ENCODE measurements at regions not wholly inside any gene's neighbourhood (a gene's known extent, or its start where the extent isn't known, plus 50 kb on each side); places are given as distances from the start of the nearest gene placed in this dataset.

DNA sequence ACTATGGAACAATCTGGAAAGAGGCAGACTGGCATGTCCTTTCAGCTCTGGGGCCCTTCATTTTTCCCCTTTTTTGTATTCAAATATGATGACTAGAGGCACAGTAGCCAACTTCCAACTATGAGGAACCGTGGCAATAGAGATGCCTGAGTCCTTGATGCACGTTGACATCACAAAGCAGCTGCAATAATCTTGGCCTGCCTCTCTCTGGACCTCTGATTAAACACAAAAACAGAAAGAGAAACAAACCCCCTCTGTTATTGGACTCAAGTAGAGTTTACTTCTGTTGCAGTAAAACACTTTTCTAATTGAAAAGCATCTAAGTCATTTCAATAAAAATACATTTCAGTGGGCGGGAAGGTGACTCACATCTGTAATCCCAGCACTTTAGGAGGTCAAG, 122.2 kb upstream of the GRAMD2B start:
- H3K9me3 ChIP-seq (ENCODE audit: control insufficient read depth, low read length, poor library complexity, severe bottlenecking) = no peaks in the 10 kb centered on the region
- Mint-ChIP-seq H3K4me3 (no peak overlapping the region), H3K36me3 (ENCODE audit: low read depth) (peaks cover 2% of the 10 kb centered on the region), H3K27me3 (peaks cover 15% of the 10 kb centered on the region), H3K27ac (no peak overlapping the region), H3K4me1 (no peaks in the 10 kb centered on the region)
- DNase-seq (no peak), ATAC-seq (no peak)

DNA sequence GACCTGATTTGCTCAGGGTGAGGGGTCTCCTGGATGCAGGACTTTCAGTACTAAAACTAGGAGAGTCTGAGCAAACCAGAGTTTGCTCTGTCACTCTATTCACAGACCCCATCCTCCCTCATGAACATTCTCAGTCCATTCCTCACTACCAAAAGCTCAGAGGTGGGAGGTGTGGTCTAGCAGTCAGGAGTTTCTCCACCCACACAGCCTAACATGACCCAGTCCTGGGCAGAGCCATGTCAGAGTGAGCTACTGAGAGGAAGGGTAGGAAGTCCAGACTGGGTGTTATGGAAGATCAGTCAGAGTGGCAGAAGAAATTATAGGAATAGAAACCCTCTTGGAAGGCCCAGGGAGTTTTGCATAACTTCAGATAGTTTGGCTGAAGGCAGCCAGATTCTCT, 113.3 kb upstream of the GRAMD2B start:
- no peaks in the 10 kb centered on the region for H3K4me1 Mint-ChIP-seq
- ATAC-seq = no peak
- no peak overlapping the region for H3K27ac Mint-ChIP-seq
- peaks cover 4% of the 10 kb centered on the region for H3K27me3 Mint-ChIP-seq
- no peak overlapping the region for H3K4me3 Mint-ChIP-seq
- no peaks in the 10 kb centered on the region for H3K9me3 ChIP-seq (ENCODE audit: control insufficient read depth, low read length, poor library complexity, severe bottlenecking)
- peaks cover 2% of the 10 kb centered on the region for H3K36me3 Mint-ChIP-seq (ENCODE audit: low read depth)
- DNase-seq = no peak

DNA sequence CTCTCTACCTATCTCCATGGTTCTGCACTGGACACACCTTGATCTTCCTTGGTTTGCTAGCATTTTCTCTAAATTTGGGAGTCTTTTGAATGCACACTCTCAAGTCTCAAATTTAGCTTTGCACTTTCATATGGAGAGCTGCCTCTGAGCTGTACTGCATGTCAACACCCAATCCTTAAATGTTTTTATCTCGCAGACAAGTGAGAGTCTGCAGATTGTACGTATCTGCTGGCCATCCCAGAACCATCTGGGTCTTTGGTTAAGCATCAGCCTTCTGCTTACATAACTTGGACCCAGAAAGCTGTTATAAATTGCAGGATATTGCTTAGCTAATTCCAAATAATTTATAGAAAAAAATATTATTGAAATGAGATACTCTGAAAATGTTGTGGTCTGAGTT, 111.4 kb upstream of the GRAMD2B start:
- H3K4me3 Mint-ChIP-seq = no peak overlapping the region
- no peaks in the 10 kb centered on the region for H3K9me3 ChIP-seq (ENCODE audit: control insufficient read depth, low read length, poor library complexity, severe bottlenecking)
- no peak for DNase-seq
- no peak overlapping the region for H3K27ac Mint-ChIP-seq
- ATAC-seq = no peak
- no peaks in the 10 kb centered on the region for H3K4me1 Mint-ChIP-seq
- no peaks in the 10 kb centered on the region for H3K36me3 Mint-ChIP-seq (ENCODE audit: low read depth)
- peaks cover 9% of the 10 kb centered on the region for H3K27me3 Mint-ChIP-seq

DNA sequence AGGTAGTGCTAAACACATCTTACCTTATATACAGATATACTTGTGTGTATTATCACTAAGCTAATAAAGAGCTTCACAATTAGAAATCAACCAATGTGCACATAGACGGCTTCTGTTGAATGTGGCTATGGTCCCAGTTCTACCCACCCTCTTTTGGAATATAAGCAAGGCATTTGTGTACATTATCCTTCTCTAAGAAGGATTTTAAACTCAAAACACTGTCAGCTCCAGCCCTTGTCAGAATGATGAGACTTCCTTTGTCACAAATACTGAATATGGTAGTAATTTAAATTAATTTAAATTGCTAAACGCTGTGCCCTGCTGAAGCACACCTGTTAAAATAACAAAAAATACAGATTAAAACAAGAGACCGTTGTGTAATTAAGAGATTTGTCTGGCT, 107.9 kb upstream of the GRAMD2B start:
- Mint-ChIP-seq H3K4me3 (no peak overlapping the region), H3K27me3 (peaks cover 10% of the 10 kb centered on the region), H3K36me3 (ENCODE audit: low read depth) (no peaks in the 10 kb centered on the region), H3K27ac (no peak overlapping the region), H3K4me1 (no peaks in the 10 kb centered on the region)
- no peaks in the 10 kb centered on the region for H3K9me3 ChIP-seq (ENCODE audit: control insufficient read depth, low read length, poor library complexity, severe bottlenecking)
- DNase-seq = no peak
- no peak for ATAC-seq

DNA sequence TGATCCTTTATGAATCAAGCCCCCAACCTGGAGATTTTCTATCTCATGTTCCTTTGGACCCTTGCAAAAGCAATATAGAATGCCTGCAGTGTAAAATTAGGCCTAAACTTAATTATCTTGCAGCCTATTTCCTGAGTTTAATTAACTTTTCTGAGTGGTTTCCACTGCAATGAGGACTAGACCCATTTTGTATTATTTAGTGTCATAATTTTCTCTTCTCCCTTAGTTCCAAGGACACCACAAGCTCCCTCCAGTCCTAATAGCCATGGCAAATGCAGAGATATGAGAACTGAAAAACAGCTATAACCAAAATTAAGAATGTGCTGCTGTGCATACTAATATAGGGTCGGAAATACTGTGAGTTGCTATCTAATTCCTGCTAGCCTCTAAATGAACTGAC, 90.9 kb upstream of the GRAMD2B start:
- DNase-seq (no peak), ATAC-seq (no peak)
- Mint-ChIP-seq H3K36me3 (ENCODE audit: low read depth) (peaks cover 3% of the 10 kb centered on the region), H3K4me1 (no peaks in the 10 kb centered on the region), H3K4me3 (no peak overlapping the region), H3K27ac (no peak overlapping the region), H3K27me3 (peaks cover 20% of the 10 kb centered on the region)
- H3K9me3 ChIP-seq (ENCODE audit: control insufficient read depth, low read length, poor library complexity, severe bottlenecking) = no peaks in the 10 kb centered on the region

DNA sequence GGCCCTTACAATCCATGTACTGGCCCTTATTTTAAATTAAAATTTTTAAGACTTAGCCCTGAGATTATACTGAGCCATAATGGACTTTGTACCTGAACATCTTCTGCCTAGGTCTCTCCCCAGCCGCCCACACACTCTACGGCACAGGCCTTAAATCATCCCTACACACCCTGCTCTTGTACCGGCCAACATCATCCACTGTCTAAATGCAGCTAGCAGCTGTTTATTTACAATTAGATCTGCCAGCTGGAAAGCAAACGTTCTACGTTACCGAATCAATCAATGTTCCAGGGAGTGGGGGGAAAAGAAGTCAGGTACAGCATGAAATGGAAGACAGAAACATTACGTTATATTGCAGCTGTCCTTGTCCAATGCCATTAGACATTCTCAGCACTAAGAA, 88.4 kb upstream of the GRAMD2B start:
- DNase-seq = no peak
- no peaks in the 10 kb centered on the region for H3K9me3 ChIP-seq (ENCODE audit: control insufficient read depth, low read length, poor library complexity, severe bottlenecking)
- ATAC-seq = no peak
- H3K4me1 Mint-ChIP-seq = peaks cover 5% of the 10 kb centered on the region
- H3K27ac Mint-ChIP-seq = no peak overlapping the region
- no peak overlapping the region for H3K4me3 Mint-ChIP-seq
- H3K27me3 Mint-ChIP-seq = peaks cover 27% of the 10 kb centered on the region
- H3K36me3 Mint-ChIP-seq (ENCODE audit: low read depth) = no peaks in the 10 kb centered on the region

DNA sequence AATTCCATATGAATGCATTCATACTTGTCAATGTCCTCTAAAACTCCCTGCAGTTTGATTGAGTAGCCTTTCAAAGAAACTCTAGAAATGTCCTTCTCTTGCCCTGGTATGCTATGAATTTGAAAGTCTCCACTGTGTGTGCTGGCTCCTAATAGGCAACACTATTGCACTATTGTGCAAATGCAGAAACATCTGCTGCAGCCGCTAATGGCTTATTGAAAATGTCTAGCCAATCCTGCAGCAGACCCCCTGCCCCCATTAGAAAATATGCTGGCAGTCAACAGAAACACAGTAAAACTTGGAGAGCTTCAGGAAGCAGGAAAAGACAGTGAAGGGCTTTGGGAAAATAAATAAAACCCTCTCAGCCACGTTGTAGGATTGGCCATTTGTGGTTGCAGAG, 87.3 kb upstream of the GRAMD2B start:
- Mint-ChIP-seq H3K27ac (no peak overlapping the region), H3K4me3 (no peak overlapping the region), H3K36me3 (ENCODE audit: low read depth) (no peaks in the 10 kb centered on the region), H3K27me3 (peaks cover 28% of the 10 kb centered on the region), H3K4me1 (peaks cover 5% of the 10 kb centered on the region)
- DNase-seq (no peak), ATAC-seq (no peak)
- no peaks in the 10 kb centered on the region for H3K9me3 ChIP-seq (ENCODE audit: control insufficient read depth, low read length, poor library complexity, severe bottlenecking)

DNA sequence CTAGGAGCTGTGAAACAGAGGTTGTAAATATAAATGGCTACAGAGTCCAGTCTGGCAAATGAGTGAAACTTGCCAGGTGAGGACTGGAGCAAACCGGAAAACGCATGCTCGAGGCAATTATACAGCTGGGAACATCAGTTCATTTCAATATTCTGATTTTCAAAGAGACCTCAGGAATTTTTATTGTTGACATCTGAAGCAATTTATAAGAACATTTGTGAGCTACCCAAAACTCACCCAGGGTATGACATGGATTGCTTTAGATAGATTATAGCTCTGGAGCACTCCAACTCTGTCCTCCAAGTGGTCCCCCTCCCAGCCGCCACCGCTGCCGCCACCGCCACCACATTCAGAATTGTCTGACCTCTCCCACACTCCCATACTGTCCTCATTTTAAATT, 84.6 kb upstream of the GRAMD2B start:
- peaks cover 5% of the 10 kb centered on the region for H3K4me1 Mint-ChIP-seq
- H3K36me3 Mint-ChIP-seq (ENCODE audit: low read depth) = no peaks in the 10 kb centered on the region
- DNase-seq (no peak), ATAC-seq (no peak)
- H3K4me3 Mint-ChIP-seq = no peak overlapping the region
- H3K27me3 Mint-ChIP-seq = peaks cover 32% of the 10 kb centered on the region
- no peaks in the 10 kb centered on the region for H3K9me3 ChIP-seq (ENCODE audit: control insufficient read depth, low read length, poor library complexity, severe bottlenecking)
- no peak overlapping the region for H3K27ac Mint-ChIP-seq

DNA sequence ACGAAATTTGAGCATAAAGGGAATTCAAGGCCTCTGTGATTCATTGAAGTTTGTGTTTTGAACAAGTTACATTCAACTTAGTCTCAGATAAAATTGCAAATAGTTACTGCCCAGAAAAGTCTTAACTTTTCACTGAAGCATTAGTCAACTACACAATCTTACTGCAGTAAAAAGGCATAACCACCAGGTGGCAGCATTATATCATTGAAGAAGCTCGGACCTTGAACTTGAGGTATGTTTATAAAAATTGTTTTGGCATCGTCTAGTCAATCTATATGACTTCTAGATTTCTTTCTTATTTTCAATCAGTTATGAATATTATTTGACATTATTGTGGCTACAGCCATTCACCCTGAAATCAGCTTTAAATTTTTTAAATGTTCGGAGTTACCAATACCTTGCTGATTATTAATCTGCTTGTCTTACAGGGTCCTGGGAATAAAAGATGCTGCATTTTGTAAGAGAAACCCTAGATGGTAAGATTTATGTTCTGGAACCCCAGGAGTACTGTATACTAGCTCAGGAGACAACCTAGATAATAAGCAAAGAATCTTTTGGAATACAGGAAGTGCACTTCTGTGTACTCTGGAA, 83.9 kb upstream of the GRAMD2B start:
- Mint-ChIP-seq H3K4me1 (peaks cover 5% of the 10 kb centered on the region), H3K27ac (no peak overlapping the region), H3K4me3 (no peak overlapping the region), H3K27me3 (peaks cover 37% of the 10 kb centered on the region), H3K36me3 (ENCODE audit: low read depth) (no peaks in the 10 kb centered on the region)
- H3K9me3 ChIP-seq (ENCODE audit: control insufficient read depth, low read length, poor library complexity, severe bottlenecking) = no peaks in the 10 kb centered on the region
- ATAC-seq (peak; percentile 66), DNase-seq (peak in 1 of 3 donors; percentile 30)

DNA sequence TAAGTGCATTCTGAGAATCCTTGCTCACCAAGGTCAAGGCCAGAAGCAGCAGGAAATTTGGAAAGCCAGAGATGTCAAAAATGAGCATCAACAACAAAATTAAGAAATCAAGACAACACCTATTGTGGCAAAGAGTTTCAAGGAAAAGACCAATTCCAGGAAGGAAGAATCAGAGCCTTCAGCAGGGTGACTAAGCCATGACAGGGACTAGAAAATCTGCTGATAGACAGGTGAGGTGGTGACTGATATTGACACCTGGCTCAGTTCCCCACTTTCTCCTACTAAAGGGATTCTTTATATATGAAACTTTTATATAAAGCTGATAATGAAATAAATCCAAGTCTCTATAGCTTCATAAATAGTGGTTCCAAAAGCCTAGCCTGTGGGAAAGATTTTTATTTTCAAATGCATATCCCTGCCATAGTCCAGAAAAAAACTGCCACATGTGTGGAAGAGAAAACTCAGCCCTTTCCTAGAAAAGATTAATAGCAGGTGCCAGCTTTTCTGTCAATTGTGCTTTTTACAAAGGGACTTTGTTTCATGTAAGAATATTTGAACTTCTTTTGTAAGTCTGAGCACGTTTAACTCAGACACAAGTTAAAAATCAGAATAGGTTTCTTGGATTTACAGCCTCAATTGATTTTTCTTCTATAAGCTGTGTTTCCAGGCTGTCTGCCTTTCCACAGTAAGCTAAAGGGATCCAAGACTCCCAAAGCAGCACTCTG, 81.1 kb upstream of the GRAMD2B start:
- H3K27me3 Mint-ChIP-seq = peaks cover 51% of the 10 kb centered on the region
- ATAC-seq = no peak
- H3K4me1 Mint-ChIP-seq = peaks cover 5% of the 10 kb centered on the region
- no peak for DNase-seq
- peaks cover 3% of the 10 kb centered on the region for H3K36me3 Mint-ChIP-seq (ENCODE audit: low read depth)
- no peaks in the 10 kb centered on the region for H3K9me3 ChIP-seq (ENCODE audit: control insufficient read depth, low read length, poor library complexity, severe bottlenecking)
- no peak overlapping the region for H3K27ac Mint-ChIP-seq
- no peak overlapping the region for H3K4me3 Mint-ChIP-seq

DNA sequence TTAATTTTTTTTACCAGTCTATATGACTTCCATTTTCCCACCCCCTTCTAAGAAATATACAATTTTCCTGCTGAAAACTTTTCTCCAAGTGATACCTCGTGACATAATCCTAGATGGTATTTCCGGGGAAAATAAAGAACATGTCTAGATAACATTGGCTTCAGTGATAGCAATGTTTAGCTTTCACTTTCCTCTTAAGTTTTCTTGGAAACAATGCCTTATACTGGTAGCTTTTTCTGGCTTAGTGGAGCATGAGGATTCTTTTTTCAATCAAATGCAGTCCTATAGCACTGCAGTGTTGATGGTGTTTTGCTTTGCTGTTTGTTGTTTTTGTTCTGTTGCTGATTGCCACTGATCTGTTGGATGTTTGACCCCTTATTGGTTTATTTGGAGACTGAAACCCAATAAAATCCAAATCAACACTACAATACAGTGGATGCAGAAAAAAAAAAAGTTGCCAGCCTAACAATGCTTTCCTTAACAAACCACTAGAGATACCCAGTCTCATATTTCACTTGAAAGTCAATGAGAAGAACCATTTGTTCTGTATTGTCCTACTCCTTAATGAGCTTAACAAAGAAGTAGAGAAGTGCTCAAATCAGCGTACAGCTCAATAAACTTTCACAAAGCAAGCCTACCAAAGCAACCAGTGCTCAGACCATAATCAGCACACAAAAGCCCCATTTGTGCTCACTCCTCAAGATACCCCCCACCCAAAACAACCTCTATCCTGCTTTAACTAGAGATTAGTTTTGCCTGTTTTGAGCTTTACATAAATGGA, 74.2 kb upstream of the GRAMD2B start:
- H3K9me3 ChIP-seq (ENCODE audit: control insufficient read depth, low read length, poor library complexity, severe bottlenecking) = no peaks in the 10 kb centered on the region
- peaks cover 5% of the 10 kb centered on the region for H3K4me1 Mint-ChIP-seq
- peaks cover 5% of the 10 kb centered on the region for H3K36me3 Mint-ChIP-seq (ENCODE audit: low read depth)
- peaks cover 41% of the 10 kb centered on the region for H3K27me3 Mint-ChIP-seq
- DNase-seq (no peak), ATAC-seq (no peak)
- H3K27ac Mint-ChIP-seq = no peak overlapping the region
- H3K4me3 Mint-ChIP-seq = no peak overlapping the region

DNA sequence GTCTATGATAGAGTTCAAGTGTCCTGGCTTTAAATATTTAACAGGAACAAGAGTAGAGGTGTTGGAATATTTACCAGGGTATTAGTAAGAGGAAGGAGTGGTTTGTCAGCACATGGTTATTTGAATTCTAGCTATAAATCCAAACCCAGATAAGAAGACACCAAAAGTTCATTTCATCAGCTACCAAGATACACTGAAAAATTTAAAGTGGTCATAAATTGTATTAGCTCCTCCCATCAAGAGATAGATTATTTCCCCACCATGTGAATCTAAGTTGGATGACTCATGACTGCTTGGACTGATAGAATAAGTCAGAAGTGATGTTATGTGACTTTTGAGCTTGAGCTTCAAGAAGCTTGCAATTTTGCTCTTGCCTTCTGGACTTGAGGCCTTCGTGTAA, 72.1 kb upstream of the GRAMD2B start:
- H3K4me3 Mint-ChIP-seq = no peak overlapping the region
- peak overlapping the region; percentile 32 for H3K27ac Mint-ChIP-seq
- DNase-seq = no peak
- H3K27me3 Mint-ChIP-seq = peaks cover 20% of the 10 kb centered on the region
- H3K4me1 Mint-ChIP-seq = peaks cover 13% of the 10 kb centered on the region
- ATAC-seq = no peak
- no peaks in the 10 kb centered on the region for H3K9me3 ChIP-seq (ENCODE audit: control insufficient read depth, low read length, poor library complexity, severe bottlenecking)
- H3K36me3 Mint-ChIP-seq (ENCODE audit: low read depth) = peaks cover 3% of the 10 kb centered on the region

DNA sequence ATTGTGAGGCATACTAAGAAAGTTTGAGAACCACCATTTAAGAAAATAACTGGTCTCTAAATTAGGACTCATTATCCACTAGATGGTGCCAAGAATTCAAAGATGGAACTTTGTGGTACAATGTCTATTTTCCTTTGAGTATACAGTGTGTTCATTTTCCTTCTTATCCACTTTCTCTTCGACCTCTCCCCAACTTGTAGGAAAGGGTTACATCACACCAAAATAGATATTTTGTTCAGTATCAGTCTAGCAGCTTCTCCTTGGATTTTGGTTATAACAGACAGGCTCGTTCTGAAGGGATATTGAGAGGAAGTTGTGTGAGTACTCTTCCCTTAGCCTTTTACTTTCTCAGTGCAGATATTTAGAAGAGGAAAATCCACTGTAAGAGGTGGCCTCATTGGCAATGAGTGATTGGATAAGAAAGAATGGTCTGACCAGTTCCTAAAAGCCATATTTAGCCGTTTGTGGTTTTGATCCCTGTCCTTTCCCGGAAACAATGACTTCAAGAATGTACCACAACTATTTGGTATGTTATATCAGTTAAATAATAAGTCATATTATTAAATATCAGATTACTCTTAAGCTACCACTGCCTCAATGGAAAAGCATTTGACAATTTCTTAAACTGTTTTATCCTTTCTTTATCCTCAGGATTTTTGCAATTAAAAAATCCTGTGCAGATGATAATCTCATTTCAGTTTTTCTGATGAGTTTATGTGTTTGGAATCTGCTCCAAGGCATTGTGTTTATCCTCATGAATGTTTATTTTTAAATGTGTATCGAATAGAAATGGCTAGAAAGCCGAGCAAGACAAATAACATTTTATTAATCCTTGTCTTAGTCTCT, 69.0 kb upstream of the GRAMD2B start:
- Mint-ChIP-seq H3K4me1 (peaks cover 10% of the 10 kb centered on the region), H3K27me3 (peaks cover 5% of the 10 kb centered on the region), H3K27ac (no peak overlapping the region), H3K4me3 (peak overlapping the region; percentile 76), H3K36me3 (ENCODE audit: low read depth) (no peaks in the 10 kb centered on the region)
- no peaks in the 10 kb centered on the region for H3K9me3 ChIP-seq (ENCODE audit: control insufficient read depth, low read length, poor library complexity, severe bottlenecking)
- ATAC-seq = peak; percentile 62
- no peak for DNase-seq
